HFF-Myc (cell line): ENCODE measurements at regions not wholly inside any gene's neighbourhood (a gene's known extent, or its start where the extent isn't known, plus 50 kb on each side); places are given as distances from the start of the nearest gene placed in this dataset.

Experiments
- DNase-seq: peaks from one replicate; pipeline ENCODE4 v3.0.0-alpha.2; 2011; ENCODE audit warnings: low read depth; ENCODE audit errors: extremely low read depth
- H3K4me3 ChIP-seq: replicated peaks from 2 replicates; pipeline ENCODE4 v1.5.1; 2011; ENCODE audit warnings: low read depth, mild to moderate bottlenecking, control low read depth, low read length
- CTCF ChIP-seq: IDR thresholded peaks from 2 replicates; pipeline ENCODE4 v1.5.1; 2012; ENCODE audit warnings: mild to moderate bottlenecking, low read depth, low read length, control low read depth; ENCODE audit errors: missing control alignments

GRCh38 chr2:7539077-7539476, 621.9 kb downstream of the RNF144A start:
- H3K4me3 ChIP-seq = no peak overlapping the region
- no peak for DNase-seq
- TF ChIP-seq CTCF = no peak

- no peak overlapping the region for H3K4me3 ChIP-seq
- DNase-seq = no peak
- TF ChIP-seq CTCF = no peak
These were observed 622.5 kb downstream of the RNF144A start for GRCh38 chr2:7539760-7540159.

GRCh38 chr2:7552825-7553570, 635.8 kb downstream of the RNF144A start:
- no peak overlapping the region for H3K4me3 ChIP-seq
- no peak for DNase-seq
- TF ChIP-seq CTCF = no peak

- DNase-seq = no peak
- no peak overlapping the region for H3K4me3 ChIP-seq
- TF ChIP-seq CTCF = no peak
These were observed 638.0 kb downstream of the RNF144A start for GRCh38 chr2:7555260-7555659.

GRCh38 chr2:7557376-7557775, 640.2 kb downstream of the RNF144A start:
- no peak for TF ChIP-seq CTCF
- no peak for DNase-seq

GRCh38 chr2:7559791-7560190, 642.6 kb downstream of the RNF144A start:
- H3K4me3 ChIP-seq = no peak overlapping the region
- no peak for DNase-seq
- no peak for TF ChIP-seq CTCF

More at GRCh38 chr2:7557376-7557775, 640.2 kb downstream of the RNF144A start:
- no peak overlapping the region for H3K4me3 ChIP-seq
